ENCODE measurements at regions not wholly inside any gene's neighbourhood (a gene's known extent, or its start where the extent isn't known, plus 50 kb on each side); places are given as distances from the start of the nearest gene placed in this dataset.

DNA sequence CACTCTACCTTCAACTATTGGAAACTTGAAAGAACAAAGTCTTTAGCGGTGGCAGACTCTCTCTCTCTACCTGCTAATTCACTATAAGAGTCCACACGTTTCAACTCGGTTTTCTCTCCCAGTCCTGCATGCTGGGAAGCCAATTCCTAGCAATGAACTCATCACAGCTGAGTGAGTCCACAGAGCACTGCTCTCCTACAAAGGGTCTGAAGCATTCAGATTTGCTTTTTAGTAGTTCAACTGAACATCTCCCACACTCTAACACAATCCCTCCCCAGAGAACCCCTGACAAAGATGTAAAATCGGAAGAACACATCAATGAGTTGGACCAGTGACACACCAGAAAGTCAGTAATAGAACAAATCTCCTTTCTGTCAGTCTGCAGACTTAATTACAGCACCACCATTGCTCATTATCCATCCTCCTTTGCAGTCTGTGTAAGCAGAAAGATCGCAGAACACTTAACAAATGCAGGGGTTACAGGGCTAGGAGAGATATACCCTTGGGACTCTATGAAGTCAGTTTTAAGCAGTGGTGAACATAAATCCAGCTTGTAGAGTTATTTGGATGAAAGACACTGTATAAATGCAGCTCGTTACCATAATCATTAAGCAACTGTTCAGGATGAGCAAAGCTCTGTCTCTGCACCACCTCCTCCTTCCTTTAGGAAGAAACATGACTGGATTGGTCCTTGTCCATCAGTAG, 353.4 kb upstream of the GRIA1 start:
- no peaks in the 10 kb centered on the region for H3K36me3 Mint-ChIP-seq (ENCODE audit: low read depth)

GRCh38 chr5:153147891-153148623, 342.4 kb upstream of the GRIA1 start:
- TF ChIP-seq, protein P1, sequence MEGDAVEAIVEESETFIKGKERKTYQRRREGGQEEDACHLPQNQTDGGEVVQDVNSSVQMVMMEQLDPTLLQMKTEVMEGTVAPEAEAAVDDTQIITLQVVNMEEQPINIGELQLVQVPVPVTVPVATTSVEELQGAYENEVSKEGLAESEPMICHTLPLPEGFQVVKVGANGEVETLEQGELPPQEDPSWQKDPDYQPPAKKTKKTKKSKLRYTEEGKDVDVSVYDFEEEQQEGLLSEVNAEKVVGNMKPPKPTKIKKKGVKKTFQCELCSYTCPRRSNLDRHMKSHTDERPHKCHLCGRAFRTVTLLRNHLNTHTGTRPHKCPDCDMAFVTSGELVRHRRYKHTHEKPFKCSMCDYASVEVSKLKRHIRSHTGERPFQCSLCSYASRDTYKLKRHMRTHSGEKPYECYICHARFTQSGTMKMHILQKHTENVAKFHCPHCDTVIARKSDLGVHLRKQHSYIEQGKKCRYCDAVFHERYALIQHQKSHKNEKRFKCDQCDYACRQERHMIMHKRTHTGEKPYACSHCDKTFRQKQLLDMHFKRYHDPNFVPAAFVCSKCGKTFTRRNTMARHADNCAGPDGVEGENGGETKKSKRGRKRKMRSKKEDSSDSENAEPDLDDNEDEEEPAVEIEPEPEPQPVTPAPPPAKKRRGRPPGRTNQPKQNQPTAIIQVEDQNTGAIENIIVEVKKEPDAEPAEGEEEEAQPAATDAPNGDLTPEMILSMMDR (IDR thresholded peaks at IDR 0.05; ENCODE audit: unreplicated experiment in 3 of 3), result peak; percentile 53 to 72 (median 58)

More for the DNA sequence above, 353.4 kb upstream of the GRIA1 start:
- Mint-ChIP-seq H3K9me3 (no peaks in the 10 kb centered on the region), H3K27me3 (ENCODE audit: low read depth) (no peaks in the 10 kb centered on the region), H3K4me3 (no peak overlapping the region), H3K27ac (no peak overlapping the region), H3K4me1 (no peaks in the 10 kb centered on the region)
- TF ChIP-seq, protein P1 (IDR thresholded peaks at IDR 0.05; ENCODE audit: unreplicated experiment in 3 of 3), result no peak

DNA sequence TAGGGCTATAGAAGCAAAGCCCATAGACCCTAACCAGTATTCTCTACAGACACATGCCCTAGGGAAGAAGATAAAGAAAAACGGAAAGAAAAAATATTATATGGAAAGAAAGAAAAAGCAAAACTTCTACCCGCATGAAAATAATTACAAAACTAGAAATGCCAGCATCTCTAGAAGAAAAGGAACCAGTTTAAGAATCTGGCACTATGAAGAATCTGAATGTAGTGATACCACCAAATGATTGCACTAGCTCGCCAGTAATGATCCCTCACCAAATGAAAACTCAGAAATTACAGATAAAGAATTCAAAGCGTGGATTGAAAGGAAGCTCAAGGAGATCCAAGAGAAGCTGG, 341.9 kb upstream of the GRIA1 start:
- no peak overlapping the region for H3K4me3 Mint-ChIP-seq
- H3K36me3 Mint-ChIP-seq (ENCODE audit: low read depth), result no peaks in the 10 kb centered on the region
- TF ChIP-seq, protein P1 (IDR thresholded peaks at IDR 0.05; ENCODE audit: unreplicated experiment in 3 of 3), result peak in 1 of 3 experiments; percentile 15
- peaks cover 15% of the 10 kb centered on the region for H3K9me3 Mint-ChIP-seq
- peaks cover 2% of the 10 kb centered on the region for H3K27me3 Mint-ChIP-seq (ENCODE audit: low read depth)
- H3K4me1 Mint-ChIP-seq, result no peaks in the 10 kb centered on the region
- no peak overlapping the region for H3K27ac Mint-ChIP-seq

More at GRCh38 chr5:153147891-153148623, 342.4 kb upstream of the GRIA1 start:
- no peak overlapping the region for H3K27ac Mint-ChIP-seq
- no peak overlapping the region for H3K4me3 Mint-ChIP-seq
- no peaks in the 10 kb centered on the region for H3K4me1 Mint-ChIP-seq
- H3K9me3 Mint-ChIP-seq, result peaks cover 18% of the 10 kb centered on the region
- no peaks in the 10 kb centered on the region for H3K36me3 Mint-ChIP-seq (ENCODE audit: low read depth)
- peaks cover 4% of the 10 kb centered on the region for H3K27me3 Mint-ChIP-seq (ENCODE audit: low read depth)

GRCh38 chr5:153151558-153151957, 338.9 kb upstream of the GRIA1 start:
- TF ChIP-seq, protein P1 (IDR thresholded peaks at IDR 0.05; ENCODE audit: unreplicated experiment in 3 of 3), result no peak

GRCh38 chr5:153153086-153153485, 337.4 kb upstream of the GRIA1 start:
- Mint-ChIP-seq H3K27me3 (ENCODE audit: low read depth) (no peaks in the 10 kb centered on the region), H3K36me3 (ENCODE audit: low read depth) (no peaks in the 10 kb centered on the region), H3K4me3 (no peak overlapping the region), H3K4me1 (no peaks in the 10 kb centered on the region), H3K27ac (no peak overlapping the region), H3K9me3 (peaks cover 5% of the 10 kb centered on the region)
- TF ChIP-seq, protein P1 (IDR thresholded peaks at IDR 0.05; ENCODE audit: unreplicated experiment in 3 of 3), result no peak

More at GRCh38 chr5:153151558-153151957, 338.9 kb upstream of the GRIA1 start:
- no peak overlapping the region for H3K27ac Mint-ChIP-seq
- no peaks in the 10 kb centered on the region for H3K27me3 Mint-ChIP-seq (ENCODE audit: low read depth)
- H3K4me1 Mint-ChIP-seq, result no peaks in the 10 kb centered on the region
- H3K4me3 Mint-ChIP-seq, result no peak overlapping the region
- peaks cover 5% of the 10 kb centered on the region for H3K9me3 Mint-ChIP-seq
- no peaks in the 10 kb centered on the region for H3K36me3 Mint-ChIP-seq (ENCODE audit: low read depth)

Measured in nephron (organoid).